GM21447 (cell line): ENCODE measurements at regions not wholly inside any gene's neighbourhood (a gene's known extent, or its start where the extent isn't known, plus 50 kb on each side); places are given as distances from the start of the nearest gene placed in this dataset.
"Not testable (repeated sequence)": the region's sequence is repeated elsewhere in the genome, so short reads cannot be mapped to it uniquely, and the experiment has no call there.

Experiments
- ATAC-seq: cut with Tn5 transposase; IDR thresholded peaks from one replicate; pipeline ENCODE4 v1.9.1; 2021; ENCODE audit not compliant: unreplicated experiment

- ATAC-seq = no peak
Measured at GRCh38 chr7:108810756-108811385, 241.2 kb downstream of the DNAJB9 start.

GRCh38 chr7:108813251-108814014 lies 243.8 kb downstream of the DNAJB9 start:
- ATAC-seq = no peak

GRCh38 chr7:108815815-108816214 lies 246.1 kb downstream of the DNAJB9 start:
- no peak for ATAC-seq

GRCh38 chr7:108818742-108819141 lies 249.1 kb downstream of the DNAJB9 start:
- ATAC-seq = no peak

- no peak for ATAC-seq
Measured at GRCh38 chr7:108824840-108825580, 255.3 kb downstream of the DNAJB9 start.

- no peak for ATAC-seq
Measured at GRCh38 chr7:108825581-108825909, 255.9 kb downstream of the DNAJB9 start.

- no peak for ATAC-seq
Measured at GRCh38 chr7:108836256-108836655, 266.6 kb downstream of the DNAJB9 start.

- ATAC-seq = no peak
Measured at GRCh38 chr7:108838198-108838597, 268.5 kb downstream of the DNAJB9 start.

- ATAC-seq = no peak
Measured at GRCh38 chr7:108839076-108839475, 269.4 kb downstream of the DNAJB9 start.

- no peak for ATAC-seq
Measured at GRCh38 chr7:108845951-108846350, 276.3 kb downstream of the DNAJB9 start.

- ATAC-seq = no peak
Measured at GRCh38 chr7:108846471-108846870, 276.8 kb downstream of the DNAJB9 start.

- no peak for ATAC-seq
Measured at GRCh38 chr7:108848486-108848885, 278.8 kb downstream of the DNAJB9 start.

- no peak for ATAC-seq
Measured at GRCh38 chr7:108860615-108861014, 290.9 kb downstream of the DNAJB9 start.

GRCh38 chr7:108861071-108861470 lies 291.4 kb downstream of the DNAJB9 start:
- no peak for ATAC-seq

GRCh38 chr7:108863227-108863848 lies 293.7 kb downstream of the DNAJB9 start:
- no peak for ATAC-seq

- ATAC-seq = no peak
Measured at GRCh38 chr7:108869070-108869469, 299.4 kb downstream of the DNAJB9 start.

GRCh38 chr7:108875139-108875538 lies 305.5 kb downstream of the DNAJB9 start:
- ATAC-seq = no peak

- no peak for ATAC-seq
Measured at GRCh38 chr7:108890862-108891261, 321.2 kb downstream of the DNAJB9 start.

- ATAC-seq = no peak
Measured at GRCh38 chr7:108908456-108908855, 338.8 kb downstream of the DNAJB9 start.

GRCh38 chr7:108911016-108911415 lies 341.3 kb downstream of the DNAJB9 start:
- ATAC-seq = no peak

GRCh38 chr7:108920490-108920889 lies 350.8 kb downstream of the DNAJB9 start:
- no peak for ATAC-seq

GRCh38 chr7:108943048-108943447 lies 373.4 kb downstream of the DNAJB9 start:
- ATAC-seq = not testable (repeated sequence)
